MCF 10A (cell line): ENCODE measurements at regions not wholly inside any gene's neighbourhood (a gene's known extent, or its start where the extent isn't known, plus 50 kb on each side); places are given as distances from the start of the nearest gene placed in this dataset.

Source experiments
- BruUV-seq: library from RNA; stranded (reverse); fragments of 400-500 nt; replicated peaks from 2 replicates; lab custom pipeline; 2021; lab: Mats Ljungman, UMichigan
- CTCF ChIA-PET: fragments of 300-600 bp; sonication (Branson Sonifier 250); formaldehyde crosslinking; extraction: SDS; loops from one replicate; lab custom pipeline; 2021; ENCODE audit warnings: antibody characterized with exemption, inconsistent platforms; lab: Yijun Ruan, JAX
- POLR2A ChIA-PET: fragments of 300-600, 350-650 bp; sonication (Branson Sonifier 250); formaldehyde crosslinking; extraction: SDS; loops from one replicate; lab custom pipeline; 2020; ENCODE audit warnings: antibody characterized with exemption, inconsistent platforms; lab: Yijun Ruan, JAX
- DNase-seq: peaks from one replicate; pipeline ENCODE4 v3.0.0-alpha.2; 2018; ENCODE audit not compliant: unreplicated experiment
- H3K27ac Mint-ChIP-seq: one replicate; pipeline ENCODE4 v1.8.0; 2022; ENCODE audit warnings: mild to moderate bottlenecking, low read depth, mixed read lengths; ENCODE audit not compliant: unreplicated experiment
- H3K27me3 Mint-ChIP-seq: one replicate; pipeline ENCODE4 v1.8.0; 2022; ENCODE audit warnings: mixed read lengths; ENCODE audit not compliant: insufficient read depth, unreplicated experiment
- H3K36me3 Mint-ChIP-seq: one replicate; pipeline ENCODE4 v1.8.0; 2022; ENCODE audit warnings: mild to moderate bottlenecking, moderate library complexity, mixed read lengths; ENCODE audit not compliant: insufficient read depth, unreplicated experiment
- H3K4me1 Mint-ChIP-seq: one replicate; pipeline ENCODE4 v1.8.0; 2022; ENCODE audit warnings: mixed read lengths; ENCODE audit not compliant: insufficient read depth, unreplicated experiment
- H3K4me3 Mint-ChIP-seq: one replicate; pipeline ENCODE4 v1.8.0; 2022; ENCODE audit warnings: mild to moderate bottlenecking, moderate library complexity, mixed read lengths; ENCODE audit not compliant: unreplicated experiment
- H3K9me3 Mint-ChIP-seq: one replicate; pipeline ENCODE4 v1.8.0; 2022; ENCODE audit warnings: mixed read lengths; ENCODE audit not compliant: unreplicated experiment
- CTCF ChIP-seq: fragments of 200-600 bp; IDR thresholded peaks from one replicate; pipeline ENCODE4 v1.8.0; 2022; ENCODE audit warnings: antibody characterized with exemption, mild to moderate bottlenecking; ENCODE audit not compliant: unreplicated experiment
- intact Hi-C: fragments of 100-400 bp; cut with micrococcal nuclease; formaldehyde crosslinking; loops from 2 replicates; pipeline ENCODE4 v1.14.1; 2022

- POLR2A ChIA-PET = interaction anchor here (0.5 kb wide), 1 partner anchor 30 kb away, joined by 3 read pairs; no protein-coding TSS in a partner anchor
- DNase-seq = no peak
- Mint-ChIP-seq H3K36me3 (no peaks in the 10 kb centered on the region), H3K4me1 (no peaks in the 10 kb centered on the region), H3K27ac (no peak overlapping the region), H3K4me3 (no peak overlapping the region), H3K27me3 (peaks cover 92% of the 10 kb centered on the region), H3K9me3 (no peaks in the 10 kb centered on the region)
- CTCF ChIA-PET = no interaction called here
- TF ChIP-seq CTCF = no peak
- no TSS peak for BruUV-seq
- intact Hi-C loops = no loop called here
These were observed 177.7 kb downstream of the CXCL12 start for GRCh38 chr10:44207160-44207559.

- Mint-ChIP-seq H3K27ac (no peak overlapping the region), H3K27me3 (peaks cover 92% of the 10 kb centered on the region), H3K4me1 (no peaks in the 10 kb centered on the region), H3K9me3 (no peaks in the 10 kb centered on the region), H3K4me3 (no peak overlapping the region), H3K36me3 (no peaks in the 10 kb centered on the region)
- no peak for TF ChIP-seq CTCF
- DNase-seq = no peak
- ChIA-PET POLR2A (no interaction called here), CTCF (no interaction called here)
- intact Hi-C loops = no loop called here
- BruUV-seq = no TSS peak
These were observed 178.6 kb downstream of the CXCL12 start for GRCh38 chr10:44206127-44206818.

- no peak for DNase-seq
- POLR2A ChIA-PET = no interaction called here
- intact Hi-C loops = no loop called here
- Mint-ChIP-seq H3K4me1 (no peaks in the 10 kb centered on the region), H3K4me3 (no peak overlapping the region), H3K27ac (no peak overlapping the region), H3K9me3 (no peaks in the 10 kb centered on the region), H3K36me3 (no peaks in the 10 kb centered on the region), H3K27me3 (peaks cover 94% of the 10 kb centered on the region)
- BruUV-seq = no TSS peak
- TF ChIP-seq CTCF = no peak
- CTCF ChIA-PET = interaction anchor here (0.7 kb wide), 1 partner anchor 15 kb away, joined by 3 read pairs; no protein-coding TSS in a partner anchor
These were observed 179.8 kb downstream of the CXCL12 start for GRCh38 chr10:44205067-44205466.

GRCh38 chr10:44203535-44203934 is 181.4 kb downstream of the CXCL12 start:
- ChIA-PET CTCF (no interaction called here), POLR2A (no interaction called here)
- TF ChIP-seq CTCF = no peak
- H3K4me3 Mint-ChIP-seq = no peak overlapping the region
- peaks cover 94% of the 10 kb centered on the region for H3K27me3 Mint-ChIP-seq
- no peaks in the 10 kb centered on the region for H3K9me3 Mint-ChIP-seq
- DNase-seq = no peak
- no peak overlapping the region for H3K27ac Mint-ChIP-seq
- H3K4me1 Mint-ChIP-seq = no peaks in the 10 kb centered on the region
- BruUV-seq = no TSS peak
- intact Hi-C loops = no loop called here
- H3K36me3 Mint-ChIP-seq = no peaks in the 10 kb centered on the region
